SU-DHL-6 (cell line): ENCODE measurements at regions not wholly inside any gene's neighbourhood (a gene's known extent, or its start where the extent isn't known, plus 50 kb on each side); places are given as distances from the start of the nearest gene placed in this dataset.

Source experiments
- H2AFZ ChIP-seq: fragments of 200-600 bp; sonication (generic); 2 replicates; pipeline ENCODE4 v1.6.1; 2014; ENCODE audit warnings: low read depth, mild to moderate bottlenecking, moderate library complexity, mixed read lengths, antibody characterized with exemption, low read length; ENCODE audit not compliant: severe bottlenecking
- H3F3A ChIP-seq: fragments of 200-600 bp; shearing (Covaris generic); 2 replicates; pipeline ENCODE4 v1.6.0; 2016; ENCODE audit warnings: antibody characterized with exemption, mild to moderate bottlenecking; ENCODE audit not compliant: insufficient read depth
- H3K27ac ChIP-seq: fragments of 200-600 bp; sonication (generic); 2 replicates; pipeline ENCODE4 v1.5.1; 2016; ENCODE audit warnings: low read depth, mild to moderate bottlenecking, low read length, moderate library complexity, mixed read lengths
- H3K27me3 ChIP-seq: fragments of 200-600 bp; sonication (generic), shearing (Covaris generic); 2 replicates; pipeline ENCODE4 v1.6.0; 2014; ENCODE audit warnings: mild to moderate bottlenecking, low read length
- H3K36me3 ChIP-seq: fragments of 200-600 bp; sonication (generic); 2 replicates; pipeline ENCODE4 v1.6.1; 2014; ENCODE audit warnings: mild to moderate bottlenecking, low read length, mixed read lengths
- H3K4me2 ChIP-seq: fragments of 300-600, 200-600 bp; shearing (Covaris generic), sonication (generic); 2 replicates; pipeline ENCODE4 v1.6.0; 2014; ENCODE audit warnings: low read length, low read depth, mild to moderate bottlenecking; ENCODE audit not compliant: poor library complexity, severe bottlenecking
- H3K4me3 ChIP-seq: fragments of 200-600 bp; sonication (generic); 2 replicates; pipeline ENCODE4 v1.5.1; 2014; ENCODE audit warnings: antibody characterized with exemption, low read length, mild to moderate bottlenecking, mixed read lengths; ENCODE audit not compliant: insufficient read depth, poor library complexity, severe bottlenecking
- H3K79me2 ChIP-seq: fragments of 200-600 bp; sonication (generic); 2 replicates; pipeline ENCODE4 v1.6.1; 2014; ENCODE audit warnings: mild to moderate bottlenecking, low read length, moderate library complexity; ENCODE audit not compliant: insufficient read depth
- H3K9ac ChIP-seq: fragments of 200-600 bp; sonication (generic); 2 replicates; pipeline ENCODE4 v1.7.0; 2014; ENCODE audit warnings: mild to moderate bottlenecking, low read length
- H3K9me2 ChIP-seq: fragments of 200-600 bp; sonication (generic); replicated peaks from 2 replicates; pipeline ENCODE4 v1.6.1; 2014; ENCODE audit warnings: low read length; ENCODE audit not compliant: insufficient read depth
- H3K9me3 ChIP-seq: fragments of 200-600 bp; sonication (generic); 2 replicates; pipeline ENCODE4 v1.6.1; 2014; ENCODE audit warnings: low read length, mixed read lengths; ENCODE audit not compliant: insufficient read depth
- H4K20me1 ChIP-seq: fragments of 200-600 bp; sonication (generic); 2 replicates; pipeline ENCODE4 v1.6.1; 2014; ENCODE audit warnings: low read depth, mild to moderate bottlenecking, antibody characterized with exemption, low read length, moderate library complexity, mixed read lengths
- CTCF ChIP-seq: fragments of 200-600 bp; sonication (generic); IDR thresholded peaks from one replicate; pipeline ENCODE4 v1.5.1; 2017; ENCODE audit warnings: antibody characterized with exemption, mild to moderate bottlenecking, low read length, moderate library complexity; ENCODE audit not compliant: insufficient read depth, poor library complexity, severe bottlenecking
- EZH2phosphoT487 ChIP-seq: fragments of 200-600 bp; sonication (generic), shearing (Covaris generic); conservative IDR thresholded peaks from 2 replicates; pipeline ENCODE4 v1.6.1; 2018; ENCODE audit warnings: mild to moderate bottlenecking, antibody characterized with exemption, low read length, moderate library complexity, mixed read lengths

GRCh38 chr2:223215254-223215516 lies 163.2 kb downstream of the KCNE4 start:
- H3K4me2 ChIP-seq = no peak overlapping the region
- no peak overlapping the region for H3K4me3 ChIP-seq
- H3K9me3 ChIP-seq = no peaks in the 10 kb centered on the region
- no peaks in the 10 kb centered on the region for H4K20me1 ChIP-seq
- H3K27me3 ChIP-seq = no peaks in the 10 kb centered on the region
- TF ChIP-seq CTCF = no peak
- no peak for TF ChIP-seq EZH2phosphoT487
- H3K79me2 ChIP-seq = no peaks in the 10 kb centered on the region
- no peak overlapping the region for H3K27ac ChIP-seq
- no peaks in the 10 kb centered on the region for H3K9me2 ChIP-seq
- H3K36me3 ChIP-seq = no peaks in the 10 kb centered on the region
- H2AFZ ChIP-seq = no peak overlapping the region
- no peaks in the 10 kb centered on the region for H3F3A ChIP-seq
- H3K9ac ChIP-seq = no peak overlapping the region

DNA sequence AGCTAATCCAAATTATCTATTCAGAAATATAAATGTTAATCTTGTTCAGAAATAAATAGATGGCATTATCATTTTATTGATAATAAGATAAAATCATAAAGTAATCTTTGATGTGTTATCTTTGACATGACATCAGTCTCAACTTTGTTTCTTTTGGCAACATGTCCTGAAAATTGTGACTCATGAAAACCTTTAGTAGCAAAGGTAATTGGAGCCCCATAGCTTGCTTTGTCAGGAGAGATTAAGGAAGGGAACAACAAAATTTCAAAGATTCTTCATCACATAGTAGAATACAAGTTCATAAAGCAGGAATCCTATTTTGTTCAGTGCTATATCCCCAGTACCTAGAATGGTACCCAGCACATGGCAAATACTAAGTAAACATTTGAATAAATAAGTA lies 165.4 kb downstream of the KCNE4 start:
- Histone ChIP-seq H2AFZ (no peak overlapping the region), H3K9me3 (no peaks in the 10 kb centered on the region), H3F3A (no peaks in the 10 kb centered on the region), H3K9ac (no peak overlapping the region), H3K36me3 (no peaks in the 10 kb centered on the region), H3K79me2 (no peaks in the 10 kb centered on the region), H3K27me3 (no peaks in the 10 kb centered on the region), H4K20me1 (no peaks in the 10 kb centered on the region), H3K9me2 (no peaks in the 10 kb centered on the region), H3K27ac (no peak overlapping the region), H3K4me2 (no peak overlapping the region), H3K4me3 (no peak overlapping the region)
- TF ChIP-seq CTCF = no peak
- no peak for TF ChIP-seq EZH2phosphoT487

GRCh38 chr2:223218587-223219178 lies 166.7 kb downstream of the KCNE4 start:
- Histone ChIP-seq H3K27me3 (no peaks in the 10 kb centered on the region), H4K20me1 (no peaks in the 10 kb centered on the region), H3K4me3 (no peak overlapping the region), H3K79me2 (no peaks in the 10 kb centered on the region), H3K4me2 (no peak overlapping the region), H3K27ac (no peak overlapping the region), H3K9ac (no peak overlapping the region), H3F3A (no peaks in the 10 kb centered on the region), H3K9me3 (no peaks in the 10 kb centered on the region), H3K36me3 (no peaks in the 10 kb centered on the region), H3K9me2 (no peaks in the 10 kb centered on the region), H2AFZ (no peak overlapping the region)
- TF ChIP-seq CTCF = no peak
- no peak for TF ChIP-seq EZH2phosphoT487
